Gastroesophageal sphincter (tissue), 3 donors: ENCODE measurements at regions not wholly inside any gene's neighbourhood (a gene's known extent, or its start where the extent isn't known, plus 50 kb on each side); places are given as distances from the start of the nearest gene placed in this dataset.

Experiments
- CTCF ChIP-seq, 4 experiments: fragments of 200-600 bp in 2 of 4; fragments of 450-650 bp in 2 of 4; sonication (generic) in 1 of 4; IDR thresholded peaks; one replicate each; pipeline ENCODE4 v1.5.1; 2017 to 2019; ENCODE audit warnings: antibody characterized with exemption in 4 of 4, mild to moderate bottlenecking in 2 of 4, moderate library complexity in 2 of 4
- EP300 ChIP-seq: sonication (generic); formaldehyde crosslinking; IDR thresholded peaks from one replicate; pipeline ENCODE4 v1.6.1; 2017; ENCODE audit warnings: antibody characterized with exemption, mild to moderate bottlenecking
- POLR2A ChIP-seq, 2 donors: fragments of 450-650 bp; IDR thresholded peaks; one replicate each; pipeline ENCODE4 v1.6.1; 2017; ENCODE audit warnings: antibody characterized with exemption in 2 of 2, mild to moderate bottlenecking in 2 of 2, moderate library complexity in 1 of 2
- POLR2AphosphoS5 ChIP-seq: sonication (generic); formaldehyde crosslinking; IDR thresholded peaks from one replicate; pipeline ENCODE4 v1.6.1; 2017; ENCODE audit warnings: antibody characterized with exemption

GRCh38 chr4:53682908-53683307 lies 91.6 kb upstream of the LNX1 start:
- TF ChIP-seq CTCF (IDR thresholded peaks at IDR 0.05) (no peak), POLR2AphosphoS5 (no peak), POLR2A (IDR thresholded peaks at IDR 0.05) (no peak), EP300 (no peak)
